DND-41 (cell line): ENCODE measurements at regions not wholly inside any gene's neighbourhood (a gene's known extent, or its start where the extent isn't known, plus 50 kb on each side); places are given as distances from the start of the nearest gene placed in this dataset.

Source experiments
- EZH2 ChIP-seq: IDR thresholded peaks from 3 replicates; pipeline ENCODE4 v1.6.1; 2012; ENCODE audit warnings: borderline replicate concordance, low read depth, mild to moderate bottlenecking, moderate library complexity, low read length, inconsistent platforms; ENCODE audit not compliant: severe bottlenecking
- TF ChIP-seq, protein P1 (sequence below): IDR thresholded peaks from 2 replicates; pipeline ENCODE4 v1.5.1; 2012; ENCODE audit warnings: borderline replicate concordance, low read length, moderate library complexity, mild to moderate bottlenecking; ENCODE audit not compliant: poor library complexity, severe bottlenecking; ENCODE audit errors: extremely low read depth

DNA sequence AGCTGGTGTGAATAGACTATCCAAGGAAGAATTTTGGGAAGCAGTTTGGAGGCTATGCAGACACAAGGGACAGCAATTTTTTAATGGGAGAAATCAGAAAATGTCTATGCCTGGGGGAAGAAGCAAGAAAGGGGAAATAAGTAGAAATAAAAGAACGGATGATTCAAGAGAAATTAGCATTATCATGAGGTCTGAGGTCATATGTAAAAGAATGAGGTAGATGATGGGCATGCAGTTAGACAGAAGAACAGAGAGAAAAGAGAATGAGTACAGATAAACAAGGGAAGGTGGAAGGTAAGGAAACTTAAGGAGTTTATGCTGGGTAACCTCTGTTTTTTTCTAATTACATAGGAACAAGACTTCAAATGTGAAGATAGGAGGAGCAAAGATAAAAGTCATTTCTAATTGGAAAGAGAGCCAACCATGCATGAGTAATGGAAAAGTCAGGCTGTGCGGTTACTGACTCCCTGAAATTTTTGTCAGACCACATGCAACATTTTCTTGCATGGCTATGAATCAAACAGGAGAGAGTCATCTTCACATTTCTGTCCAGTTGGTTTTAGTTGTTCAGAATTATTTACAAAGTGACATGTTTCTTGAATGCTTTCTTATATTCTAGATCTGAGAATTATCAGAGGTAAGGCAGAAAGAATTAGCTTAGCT lies 101.0 kb upstream of the PIK3R1 start:
- TF ChIP-seq, protein P1, sequence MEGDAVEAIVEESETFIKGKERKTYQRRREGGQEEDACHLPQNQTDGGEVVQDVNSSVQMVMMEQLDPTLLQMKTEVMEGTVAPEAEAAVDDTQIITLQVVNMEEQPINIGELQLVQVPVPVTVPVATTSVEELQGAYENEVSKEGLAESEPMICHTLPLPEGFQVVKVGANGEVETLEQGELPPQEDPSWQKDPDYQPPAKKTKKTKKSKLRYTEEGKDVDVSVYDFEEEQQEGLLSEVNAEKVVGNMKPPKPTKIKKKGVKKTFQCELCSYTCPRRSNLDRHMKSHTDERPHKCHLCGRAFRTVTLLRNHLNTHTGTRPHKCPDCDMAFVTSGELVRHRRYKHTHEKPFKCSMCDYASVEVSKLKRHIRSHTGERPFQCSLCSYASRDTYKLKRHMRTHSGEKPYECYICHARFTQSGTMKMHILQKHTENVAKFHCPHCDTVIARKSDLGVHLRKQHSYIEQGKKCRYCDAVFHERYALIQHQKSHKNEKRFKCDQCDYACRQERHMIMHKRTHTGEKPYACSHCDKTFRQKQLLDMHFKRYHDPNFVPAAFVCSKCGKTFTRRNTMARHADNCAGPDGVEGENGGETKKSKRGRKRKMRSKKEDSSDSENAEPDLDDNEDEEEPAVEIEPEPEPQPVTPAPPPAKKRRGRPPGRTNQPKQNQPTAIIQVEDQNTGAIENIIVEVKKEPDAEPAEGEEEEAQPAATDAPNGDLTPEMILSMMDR, result no peak
- no peak for TF ChIP-seq EZH2
